SKM-1 (cell line): ENCODE measurements at regions not wholly inside any gene's neighbourhood (a gene's known extent, or its start where the extent isn't known, plus 50 kb on each side); places are given as distances from the start of the nearest gene placed in this dataset.
A peak's percentile ranks its signal among the peaks of the same experiment; 100 is the strongest.
"Not testable (repeated sequence)": the region's sequence is repeated elsewhere in the genome, so short reads cannot be mapped to it uniquely, and the experiment has no call there.

Source experiments
- DNase-seq: peaks from one replicate; lab custom pipeline; 2025; ENCODE audit not compliant: unreplicated experiment; lab: John Stamatoyannopoulos, UW

DNA sequence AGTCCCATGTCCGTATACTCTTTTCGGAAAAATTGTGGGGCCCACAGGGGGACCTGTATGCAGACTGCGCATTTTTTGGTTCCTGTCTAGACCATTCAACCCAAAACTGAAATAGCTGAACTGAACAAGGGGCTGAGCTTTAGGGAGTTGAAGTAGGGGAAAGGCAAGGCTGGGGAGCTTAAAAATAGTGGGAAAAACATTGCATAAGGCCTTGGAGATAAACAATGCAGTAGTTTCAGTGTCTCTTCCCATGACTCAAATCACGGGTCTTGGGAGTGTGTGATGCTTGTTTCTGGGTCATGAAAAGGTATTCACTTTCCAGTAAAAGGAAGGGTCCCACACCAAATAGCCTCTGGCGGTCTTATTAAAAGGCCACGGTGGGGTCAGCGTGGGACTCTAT lies 402.8 kb upstream of the SALL1 start:
- no peak for DNase-seq

GRCh38 chr16:51553314-51553713 lies 402.2 kb upstream of the SALL1 start:
- DNase-seq = no peak

GRCh38 chr16:51550800-51551347 lies 399.8 kb upstream of the SALL1 start:
- no peak for DNase-seq

- DNase-seq = no peak
Observed at GRCh38 chr16:51549836-51550235, 398.8 kb upstream of the SALL1 start.

DNA sequence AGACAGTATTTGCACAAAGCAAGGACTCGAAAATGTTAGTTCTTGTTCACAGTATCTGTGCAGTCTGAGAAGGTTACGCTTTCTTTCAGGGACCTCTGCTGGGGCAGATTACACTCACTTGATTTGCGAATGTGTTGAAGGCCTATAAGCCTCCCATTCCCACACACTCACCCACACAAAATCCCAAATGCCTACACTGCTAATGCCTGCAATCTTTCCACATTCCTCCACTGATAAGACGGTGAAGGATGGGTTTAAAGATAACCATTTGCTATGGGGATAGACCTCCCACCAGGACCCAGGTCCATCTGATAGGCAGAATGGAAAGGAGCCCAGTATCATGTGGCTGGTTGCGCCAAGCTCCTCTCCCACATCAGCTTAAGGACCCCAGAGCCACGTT lies 394.9 kb upstream of the SALL1 start:
- DNase-seq = no peak

DNA sequence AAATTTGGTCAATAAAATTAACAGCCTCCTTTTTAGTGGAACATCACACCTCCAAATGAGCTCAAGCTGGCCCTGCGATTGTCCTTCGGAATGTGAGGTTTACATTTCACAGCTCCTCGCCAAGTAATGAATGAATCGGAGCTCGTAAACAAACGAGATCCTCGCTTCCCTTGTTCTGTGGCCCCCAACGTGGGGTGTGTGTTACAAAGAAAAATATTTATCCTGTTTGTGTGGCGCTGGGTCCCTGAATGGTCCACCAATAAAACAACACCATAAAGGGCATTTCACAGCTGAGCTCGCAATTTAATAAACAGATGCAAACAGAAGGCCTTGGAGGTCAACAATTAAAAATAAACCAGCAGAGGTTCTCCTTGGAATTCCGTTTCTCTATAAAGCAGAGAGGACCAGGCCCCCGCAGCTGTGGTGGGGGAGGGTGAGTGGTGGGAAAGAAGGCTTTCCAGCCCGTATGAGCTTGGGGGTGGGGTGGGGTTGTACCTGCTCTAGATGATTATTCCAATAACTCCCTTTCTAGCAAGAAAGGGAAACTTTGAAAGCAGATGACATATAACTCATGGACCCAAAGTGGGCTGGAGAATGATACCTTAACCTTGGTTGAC lies 393.9 kb upstream of the SALL1 start:
- DNase-seq = no peak

DNA sequence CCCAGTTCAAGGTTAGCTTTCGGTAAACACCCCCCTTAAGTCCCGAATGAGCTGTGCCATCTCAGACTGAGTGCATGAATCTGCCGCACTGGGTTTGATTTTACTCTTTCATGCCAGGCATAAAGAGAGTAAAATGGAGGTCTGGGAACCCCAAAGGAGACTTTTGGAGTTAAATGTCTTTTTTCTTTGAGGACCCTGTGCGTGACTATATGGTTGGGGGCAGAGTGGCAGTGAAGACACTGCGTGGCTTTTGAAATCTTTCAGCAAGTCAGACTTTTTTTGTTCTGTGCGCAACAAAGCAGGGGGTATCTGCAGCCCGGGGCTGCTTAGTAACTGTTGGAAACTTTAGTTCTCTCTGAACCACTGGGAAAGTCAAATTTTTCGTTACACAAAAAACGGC lies 392.9 kb upstream of the SALL1 start:
- no peak for DNase-seq

DNA sequence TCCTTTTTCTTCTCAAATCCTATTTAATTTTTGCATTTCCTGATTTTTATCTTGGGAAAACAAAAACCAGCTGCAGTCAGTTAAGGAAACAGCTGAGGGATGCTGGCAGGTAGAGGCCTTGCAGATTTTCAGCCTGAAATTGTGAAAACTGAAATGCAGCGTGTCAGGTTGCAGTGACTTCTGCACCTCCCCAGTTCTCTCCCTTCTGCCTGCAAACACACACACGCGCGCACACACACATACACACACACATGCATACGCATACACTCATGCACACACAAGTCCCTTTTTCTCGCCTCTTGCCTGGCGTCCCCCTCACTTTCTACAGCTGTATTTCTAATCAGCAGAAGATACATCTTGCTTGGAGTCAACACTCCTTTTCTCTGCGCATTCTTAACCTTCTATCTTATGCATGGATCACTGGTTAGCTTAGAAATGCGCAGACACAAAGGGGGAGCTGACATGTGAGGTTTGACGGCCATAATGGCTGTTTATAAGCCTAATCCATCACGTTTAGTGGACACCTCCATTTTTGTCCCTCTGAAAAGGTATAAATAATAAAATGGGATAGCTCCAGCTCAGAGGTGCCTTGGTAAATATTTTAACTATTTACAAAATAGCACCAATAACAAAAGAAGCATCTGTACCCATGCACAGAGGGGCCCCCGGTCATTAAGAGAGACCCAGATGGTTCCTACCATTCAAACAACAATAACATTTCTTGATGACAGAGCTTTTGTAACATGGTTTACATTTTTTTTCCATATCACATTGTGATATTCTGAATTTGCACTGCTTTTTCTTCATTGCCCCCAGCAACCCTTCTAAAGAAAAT lies 392.1 kb upstream of the SALL1 start:
- DNase-seq = no peak

DNA sequence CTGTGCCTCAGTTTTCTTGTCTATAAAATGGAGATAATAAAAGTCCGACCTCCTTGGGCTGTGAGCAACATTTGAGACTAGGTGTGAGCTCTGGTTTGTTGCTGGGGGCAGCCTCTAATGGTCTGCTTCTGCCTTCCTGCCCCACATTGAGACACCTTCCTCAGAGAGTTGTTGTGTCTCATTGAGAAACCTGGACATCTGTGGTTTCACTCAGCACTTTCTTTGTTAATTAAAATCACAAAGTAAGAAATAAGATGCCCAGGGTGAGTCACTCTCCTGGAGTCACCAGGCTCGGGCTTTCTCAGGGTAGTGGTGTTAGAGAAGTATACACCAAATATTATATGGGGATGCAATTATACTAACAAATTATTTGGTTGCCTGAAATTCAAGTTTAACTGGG lies 389.2 kb upstream of the SALL1 start:
- DNase-seq = no peak

- DNase-seq = peak; percentile 2
Observed at GRCh38 chr16:51538707-51539498, 387.8 kb upstream of the SALL1 start.

DNA sequence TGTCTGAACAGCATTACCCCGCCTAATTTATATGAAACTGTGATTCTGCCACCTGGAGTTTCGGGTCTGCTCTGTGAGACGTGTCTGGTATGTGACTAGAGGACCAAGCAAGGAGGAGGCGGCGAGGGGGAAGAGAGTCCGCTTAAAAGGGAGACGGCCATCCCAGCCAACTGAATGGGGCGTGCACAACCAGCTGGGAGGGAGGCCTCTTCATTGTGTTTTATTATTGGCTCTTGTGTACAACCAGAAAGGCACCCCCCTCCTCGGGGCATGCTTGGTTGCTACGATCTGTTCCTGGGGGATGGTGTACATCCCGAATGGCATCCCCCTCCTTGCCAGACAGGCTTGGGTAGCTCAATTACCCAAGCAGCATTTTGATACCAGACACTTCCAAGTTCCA lies 384.5 kb upstream of the SALL1 start:
- no peak for DNase-seq

GRCh38 chr16:51532551-51532950 lies 381.5 kb upstream of the SALL1 start:
- no peak for DNase-seq

DNA sequence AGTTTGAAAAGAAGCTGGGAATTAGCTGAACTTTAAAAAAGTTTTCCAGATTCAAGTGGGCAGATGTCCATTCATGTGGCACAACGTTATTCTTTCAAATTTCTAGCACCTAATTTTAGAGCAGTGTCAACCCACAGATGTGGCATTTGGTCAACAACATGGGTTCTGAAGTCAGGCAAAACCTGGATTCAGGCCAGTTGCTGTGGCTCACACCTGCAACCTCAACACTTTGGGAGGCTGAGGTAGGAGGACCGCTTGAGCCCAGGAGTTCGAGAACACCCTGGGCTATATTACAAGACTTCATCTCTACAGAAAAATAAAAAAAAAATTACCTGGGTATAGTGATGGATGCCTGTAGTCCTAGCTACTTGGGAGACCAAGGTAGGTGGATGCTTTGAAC lies 380.2 kb upstream of the SALL1 start:
- DNase-seq = no peak

- no peak for DNase-seq
Observed at GRCh38 chr16:51527349-51527748, 376.3 kb upstream of the SALL1 start.

- no peak for DNase-seq
Observed at GRCh38 chr16:51526621-51527020, 375.6 kb upstream of the SALL1 start.

DNA sequence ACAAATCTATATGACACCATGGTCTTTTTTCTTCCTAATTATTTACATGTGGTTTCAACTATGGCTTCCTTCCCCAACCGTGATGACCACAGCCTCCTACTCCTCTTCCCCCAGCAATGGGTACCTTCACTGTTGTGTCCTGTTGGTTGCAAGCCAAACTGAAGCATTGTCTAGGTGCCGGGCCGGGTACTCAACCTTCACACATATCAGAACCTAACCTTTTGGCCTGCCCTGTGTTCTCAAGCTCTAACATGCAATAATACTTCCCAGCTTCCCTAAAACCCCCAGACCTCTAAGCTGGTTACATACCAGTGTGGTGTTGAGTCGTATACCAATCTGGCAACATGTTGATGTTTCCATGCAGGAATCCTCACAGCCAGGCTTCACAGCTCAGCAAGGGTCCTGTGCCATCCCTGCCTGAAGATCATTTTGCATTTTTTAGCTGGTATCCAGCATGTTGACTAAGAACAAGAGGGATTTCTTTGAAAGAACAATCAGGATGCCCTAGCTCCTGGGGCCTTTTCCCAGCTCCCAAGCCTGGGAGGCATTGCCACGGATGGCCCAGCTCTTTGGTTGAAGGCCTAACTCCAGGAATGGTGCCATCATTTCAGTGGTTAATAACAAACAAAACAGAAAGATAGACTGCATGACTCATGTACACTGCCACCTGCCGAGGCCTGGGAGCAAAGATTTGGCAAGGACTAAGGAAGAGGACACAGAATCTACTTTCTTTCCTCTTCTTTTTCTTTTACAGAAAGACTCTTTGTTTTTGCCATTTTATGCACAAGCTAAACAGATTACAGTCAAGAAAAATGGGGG lies 373.7 kb upstream of the SALL1 start:
- no peak for DNase-seq

GRCh38 chr16:51524070-51524469 lies 373.0 kb upstream of the SALL1 start:
- DNase-seq = no peak

- DNase-seq = no peak
Observed at GRCh38 chr16:51523400-51523799, 372.3 kb upstream of the SALL1 start.

DNA sequence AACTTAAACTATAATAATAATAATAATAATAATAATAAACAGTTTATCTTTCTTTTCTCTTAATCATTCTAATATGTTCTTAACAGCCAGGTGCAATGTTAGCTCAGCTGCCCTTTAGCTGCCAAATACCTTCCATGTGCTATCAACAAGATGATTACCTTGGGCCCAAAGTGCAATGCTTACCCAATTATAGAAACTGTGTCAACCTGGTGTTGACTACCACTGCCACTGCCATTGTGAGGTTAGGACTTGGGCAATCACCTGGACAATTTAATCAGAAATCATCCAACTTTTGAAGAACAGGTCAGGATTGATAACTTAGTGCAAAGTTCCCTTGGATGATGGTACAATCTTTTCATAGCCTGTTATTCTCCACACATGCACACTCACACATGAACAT lies 371.8 kb upstream of the SALL1 start:
- DNase-seq = no peak

GRCh38 chr16:51516960-51517359 lies 365.9 kb upstream of the SALL1 start:
- not testable (repeated sequence) for DNase-seq

- DNase-seq = no peak
Observed at GRCh38 chr16:51510416-51510815, 359.3 kb upstream of the SALL1 start.
